MM.1S (cell line): ENCODE measurements at regions not wholly inside any gene's neighbourhood (a gene's known extent, or its start where the extent isn't known, plus 50 kb on each side); places are given as distances from the start of the nearest gene placed in this dataset.

ENCODE experiments used
- DNase-seq: peaks from one replicate; pipeline ENCODE4 v3.0.0-alpha.2; 2015
- H2AFZ ChIP-seq: fragments of 300-600 bp; sonication (generic); 2 replicates; pipeline ENCODE4 v1.6.0; 2016; ENCODE audit warnings: antibody characterized with exemption, low read length
- H3F3A ChIP-seq: fragments of 300-600 bp; sonication (generic); 2 replicates; pipeline ENCODE4 v1.6.1; 2016; ENCODE audit warnings: mild to moderate bottlenecking, antibody characterized with exemption, low read length, moderate library complexity, mixed read lengths; ENCODE audit not compliant: insufficient read depth
- H3K27ac ChIP-seq: fragments of 300-600 bp; sonication (generic); 2 replicates; pipeline ENCODE4 v1.5.1; 2016; ENCODE audit warnings: mild to moderate bottlenecking, low read length
- H3K27me3 ChIP-seq: fragments of 300-600 bp; sonication (generic); replicated peaks from 2 replicates; pipeline ENCODE4 v1.6.0; 2016; ENCODE audit warnings: low read length; ENCODE audit not compliant: insufficient read depth
- H3K36me3 ChIP-seq: fragments of 300-600 bp; sonication (generic); replicated peaks from 2 replicates; pipeline ENCODE4 v1.6.1; 2016; ENCODE audit warnings: mild to moderate bottlenecking, low read length, mixed read lengths; ENCODE audit not compliant: insufficient read depth
- H3K4me1 ChIP-seq: fragments of 300-600 bp; sonication (generic); 2 replicates; pipeline ENCODE4 v1.6.1; 2016; ENCODE audit warnings: low read length, mixed read lengths
- H3K4me2 ChIP-seq: fragments of 300-600 bp; sonication (generic); 2 replicates; pipeline ENCODE4 v1.6.0; 2016; ENCODE audit warnings: low read depth, low read length
- H3K4me3 ChIP-seq: fragments of 300-600 bp; sonication (generic); 2 replicates; pipeline ENCODE4 v1.5.1; 2016; ENCODE audit warnings: low read length, mixed read lengths
- H3K79me2 ChIP-seq: fragments of 300-600 bp; sonication (generic); 2 replicates; pipeline ENCODE4 v1.6.1; 2016; ENCODE audit warnings: mixed run types, low read length, mixed read lengths
- H3K9ac ChIP-seq: fragments of 300-600 bp; sonication (generic); 2 replicates; pipeline ENCODE4 v1.6.1; 2016; ENCODE audit warnings: low read length, mixed read lengths
- H3K9me2 ChIP-seq: fragments of 300-600 bp; sonication (generic); replicated peaks from 2 replicates; pipeline ENCODE4 v1.6.1; 2016; ENCODE audit warnings: mild to moderate bottlenecking, low read length, mixed read lengths; ENCODE audit not compliant: insufficient read depth
- H3K9me3 ChIP-seq: fragments of 300-600 bp; sonication (generic); replicated peaks from 2 replicates; pipeline ENCODE4 v1.6.1; 2016; ENCODE audit warnings: mild to moderate bottlenecking, low read length, mixed read lengths; ENCODE audit not compliant: insufficient read depth
- H4K20me1 ChIP-seq: fragments of 300-600 bp; sonication (generic); 2 replicates; pipeline ENCODE4 v1.6.1; 2016; ENCODE audit warnings: mild to moderate bottlenecking, low read length, moderate library complexity, mixed read lengths; ENCODE audit not compliant: insufficient read depth
- CTCF ChIP-seq: fragments of 300-600 bp; sonication (generic); IDR thresholded peaks from 2 replicates; pipeline ENCODE4 v1.5.1; 2016; ENCODE audit warnings: antibody characterized with exemption, low read length, mixed read lengths
- EZH2 ChIP-seq: fragments of 300-600 bp; sonication (generic); optimal IDR thresholded peaks from 2 replicates; pipeline ENCODE3; 2017; ENCODE audit warnings: low read depth, mild to moderate bottlenecking, antibody characterized with exemption, low read length, mixed read lengths
- EZH2phosphoT487 ChIP-seq: fragments of 300-600 bp; sonication (generic); IDR thresholded peaks from 2 replicates; pipeline ENCODE4 v1.6.1; 2018; ENCODE audit warnings: antibody characterized with exemption, low read length

GRCh38 chr6:119514345-119514744, 164.8 kb upstream of the MAN1A1 start:
- H3K4me3 ChIP-seq: no peak overlapping the region
- 0 out of 2 replicates have a peak, but pooled peaks cover 5% of the 10 kb centered on the region for H3K4me1 ChIP-seq
- H3K4me2 ChIP-seq: no peak overlapping the region
- no peak overlapping the region for H3K27ac ChIP-seq
- H4K20me1 ChIP-seq: no peaks in the 10 kb centered on the region
- H3K36me3 ChIP-seq: no peaks in the 10 kb centered on the region
- H3F3A ChIP-seq: no peaks in the 10 kb centered on the region
- DNase-seq: no peak
- no peaks in the 10 kb centered on the region for H3K27me3 ChIP-seq
- no peaks in the 10 kb centered on the region for H3K9me3 ChIP-seq
- TF ChIP-seq EZH2: no peak
- no peak for TF ChIP-seq EZH2phosphoT487
- TF ChIP-seq CTCF: no peak
- no peaks in the 10 kb centered on the region for H3K79me2 ChIP-seq
- no peaks in the 10 kb centered on the region for H3K9me2 ChIP-seq
- H2AFZ ChIP-seq: no peak overlapping the region
- H3K9ac ChIP-seq: no peak overlapping the region

GRCh38 chr6:119511024-119511423, 161.5 kb upstream of the MAN1A1 start:
- Histone ChIP-seq H3K79me2 (no peaks in the 10 kb centered on the region), H3K27ac (no peak overlapping the region), H3K4me1 (no peaks in the 10 kb centered on the region), H3K9me3 (no peaks in the 10 kb centered on the region), H2AFZ (no peak overlapping the region), H4K20me1 (no peaks in the 10 kb centered on the region), H3K36me3 (no peaks in the 10 kb centered on the region), H3K4me3 (no peak overlapping the region), H3F3A (no peaks in the 10 kb centered on the region), H3K9me2 (no peaks in the 10 kb centered on the region), H3K4me2 (no peak overlapping the region), H3K9ac (no peak overlapping the region), H3K27me3 (no peaks in the 10 kb centered on the region)
- DNase-seq: no peak
- TF ChIP-seq CTCF: no peak
- TF ChIP-seq EZH2phosphoT487: no peak
- TF ChIP-seq EZH2: no peak

GRCh38 chr6:119510246-119510645, 160.7 kb upstream of the MAN1A1 start:
- Histone ChIP-seq H3K4me3 (no peak overlapping the region), H2AFZ (no peak overlapping the region), H3K27ac (no peak overlapping the region), H3K9ac (no peak overlapping the region), H3K79me2 (no peaks in the 10 kb centered on the region), H4K20me1 (no peaks in the 10 kb centered on the region), H3F3A (no peaks in the 10 kb centered on the region), H3K9me3 (no peaks in the 10 kb centered on the region), H3K4me2 (no peak overlapping the region), H3K27me3 (no peaks in the 10 kb centered on the region), H3K36me3 (no peaks in the 10 kb centered on the region), H3K9me2 (no peaks in the 10 kb centered on the region), H3K4me1 (no peaks in the 10 kb centered on the region)
- TF ChIP-seq EZH2phosphoT487: no peak
- no peak for TF ChIP-seq CTCF
- no peak for TF ChIP-seq EZH2
- DNase-seq: no peak
